GM06990 (cell line): ENCODE measurements at regions not wholly inside any gene's neighbourhood (a gene's known extent, or its start where the extent isn't known, plus 50 kb on each side); places are given as distances from the start of the nearest gene placed in this dataset.

ENCODE experiments used
- DNase-seq: peaks from one replicate; pipeline ENCODE4 v3.0.0-alpha.2; 2011; ENCODE audit not compliant: insufficient read length; ENCODE audit errors: extremely low read depth
- H3K27me3 ChIP-seq: replicated peaks from 2 replicates; pipeline ENCODE4 v1.6.0; 2011; ENCODE audit warnings: low read length; ENCODE audit not compliant: control insufficient read depth, insufficient read depth
- H3K36me3 ChIP-seq: 2 replicates; pipeline ENCODE4 v1.5.1; 2011; ENCODE audit warnings: low read length; ENCODE audit not compliant: control insufficient read depth, insufficient read depth
- H3K4me3 ChIP-seq: replicated peaks from 2 replicates; pipeline ENCODE4 v1.5.1; 2011; ENCODE audit warnings: low read depth, mild to moderate bottlenecking, control low read depth, low read length
- CTCF ChIP-seq: IDR thresholded peaks from 2 replicates; pipeline ENCODE4 v1.5.1; 2011; ENCODE audit warnings: low read length, control low read depth, mild to moderate bottlenecking, inconsistent platforms; ENCODE audit not compliant: insufficient read depth, poor library complexity, severe bottlenecking

GRCh38 chr2:12155303-12156051 is 409.0 kb downstream of the LPIN1 start:
- Histone ChIP-seq H3K27me3 (no peaks in the 10 kb centered on the region), H3K4me3 (no peak overlapping the region), H3K36me3 (no peaks in the 10 kb centered on the region)
- no peak for TF ChIP-seq CTCF
- DNase-seq, result no peak

GRCh38 chr2:12156349-12156748 is 409.9 kb downstream of the LPIN1 start:
- no peak for DNase-seq
- TF ChIP-seq CTCF, result no peak
- no peak overlapping the region for H3K4me3 ChIP-seq
- H3K36me3 ChIP-seq, result no peaks in the 10 kb centered on the region
- no peaks in the 10 kb centered on the region for H3K27me3 ChIP-seq

DNA sequence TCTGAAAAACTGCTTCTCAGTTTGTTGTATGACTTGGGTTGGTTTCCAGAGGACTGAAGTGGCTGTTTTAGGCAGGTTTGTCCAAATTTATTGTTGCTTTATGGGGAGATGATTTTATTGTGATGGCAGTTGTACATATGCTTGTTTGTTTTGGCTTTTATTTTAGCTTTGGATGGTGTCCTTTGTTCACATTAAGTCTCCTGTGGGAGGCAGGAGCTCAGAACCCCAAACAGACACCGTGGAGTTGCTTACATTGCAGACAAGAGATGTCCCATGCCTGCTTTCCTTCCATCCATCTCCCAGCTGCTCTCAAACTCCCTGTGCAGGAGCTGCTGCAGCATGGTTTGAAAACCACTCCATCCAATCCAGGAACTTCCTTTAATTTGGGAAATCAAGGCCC is 414.7 kb downstream of the LPIN1 start:
- Histone ChIP-seq H3K36me3 (no peaks in the 10 kb centered on the region), H3K4me3 (no peak overlapping the region), H3K27me3 (no peaks in the 10 kb centered on the region)
- no peak for TF ChIP-seq CTCF
- no peak for DNase-seq

DNA sequence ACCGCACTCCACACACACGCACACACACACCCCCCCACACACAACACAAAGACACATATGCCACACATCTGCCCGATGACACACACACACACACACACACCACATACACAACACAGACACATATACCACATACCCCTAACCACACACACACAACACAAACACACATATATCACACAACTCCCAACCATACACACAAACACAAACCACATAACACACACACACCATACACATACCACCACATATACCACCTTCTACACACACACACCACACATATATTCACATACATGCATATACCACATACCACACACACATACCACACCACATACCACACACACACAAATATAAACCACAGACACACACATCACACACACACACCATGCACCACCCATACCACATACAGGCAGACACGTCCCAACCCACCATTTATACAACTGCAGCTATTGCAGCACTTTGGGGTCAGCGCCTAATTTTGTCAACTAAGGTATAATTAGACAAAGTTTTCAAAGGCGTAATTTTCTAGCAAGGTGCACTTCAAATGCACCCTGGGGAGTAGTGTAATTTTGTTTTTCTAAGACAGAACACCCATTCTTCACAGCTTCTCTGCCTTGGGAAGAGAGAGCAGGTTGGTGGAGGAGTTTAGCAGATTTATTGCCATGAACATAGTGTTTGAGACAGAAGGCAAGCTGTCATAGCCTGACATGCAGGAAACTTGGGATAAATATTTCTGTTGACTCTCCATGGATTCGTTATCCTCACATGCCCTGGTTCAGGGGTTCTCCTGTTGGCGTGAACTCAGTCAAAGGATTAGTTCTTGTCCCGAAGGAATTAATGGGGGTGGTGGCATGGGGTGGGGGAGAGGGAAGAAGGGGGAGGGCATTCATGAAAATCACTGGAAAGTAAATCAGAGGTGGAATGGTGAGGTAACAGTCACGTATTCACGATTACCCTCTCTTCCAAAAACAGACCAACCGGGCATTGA is 416.1 kb downstream of the LPIN1 start:
- no peaks in the 10 kb centered on the region for H3K36me3 ChIP-seq
- H3K27me3 ChIP-seq, result no peaks in the 10 kb centered on the region
- no peak for DNase-seq
- TF ChIP-seq CTCF, result no peak
- H3K4me3 ChIP-seq, result no peak overlapping the region

DNA sequence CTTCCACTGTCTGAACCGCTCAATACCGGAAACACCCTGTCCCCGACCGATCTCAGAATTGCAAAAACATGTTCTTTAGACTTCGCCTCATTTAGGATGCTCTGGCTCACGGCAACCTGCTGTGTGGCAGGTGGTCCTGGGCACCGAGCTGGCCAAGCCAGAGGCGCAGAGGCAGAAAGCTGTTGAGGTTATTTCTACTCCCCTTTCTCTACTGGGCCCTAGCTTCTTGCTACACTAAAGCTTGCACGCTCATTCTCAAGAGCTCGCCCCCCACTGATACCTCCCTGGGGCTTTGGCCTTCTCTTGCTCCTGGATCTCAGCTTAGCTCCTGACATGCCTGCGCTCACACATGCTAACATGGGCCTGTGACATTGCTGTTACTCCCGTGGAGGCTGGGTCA is 417.4 kb downstream of the LPIN1 start:
- H3K36me3 ChIP-seq, result no peaks in the 10 kb centered on the region
- DNase-seq, result no peak
- no peak for TF ChIP-seq CTCF
- no peaks in the 10 kb centered on the region for H3K27me3 ChIP-seq
- no peak overlapping the region for H3K4me3 ChIP-seq
